Nephron progenitor cell (in vitro differentiated cells): ENCODE measurements at regions not wholly inside any gene's neighbourhood (a gene's known extent, or its start where the extent isn't known, plus 50 kb on each side); places are given as distances from the start of the nearest gene placed in this dataset.

Source experiments
- DNase-seq: peaks from one replicate; pipeline ENCODE4 v3.0.0; 2021
- H3K27ac Mint-ChIP-seq: 2 replicates; pipeline ENCODE4 v1.8.0; 2021; ENCODE audit warnings: mild to moderate bottlenecking, moderate library complexity, mixed read lengths
- H3K27me3 Mint-ChIP-seq: 2 replicates; pipeline ENCODE4 v1.8.0; 2021; ENCODE audit warnings: mild to moderate bottlenecking, low read depth, mixed read lengths; ENCODE audit not compliant: poor library complexity
- H3K36me3 Mint-ChIP-seq: 2 replicates; pipeline ENCODE4 v1.8.0; 2021; ENCODE audit warnings: low read depth, mixed read lengths
- H3K4me1 Mint-ChIP-seq: 2 replicates; pipeline ENCODE4 v1.8.0; 2021; ENCODE audit warnings: mixed read lengths
- H3K4me3 Mint-ChIP-seq: 2 replicates; pipeline ENCODE4 v1.8.0; 2021; ENCODE audit warnings: mild to moderate bottlenecking, moderate library complexity, mixed read lengths
- H3K9me3 Mint-ChIP-seq: 2 replicates; pipeline ENCODE4 v1.8.0; 2021; ENCODE audit warnings: mild to moderate bottlenecking, moderate library complexity, mixed read lengths
- TF ChIP-seq, protein P1 (sequence below): fragments of 200-600 bp; sonication (generic); IDR thresholded peaks from 2 replicates; pipeline ENCODE4 v1.5.0; 2021; ENCODE audit warnings: antibody characterized with exemption

DNA sequence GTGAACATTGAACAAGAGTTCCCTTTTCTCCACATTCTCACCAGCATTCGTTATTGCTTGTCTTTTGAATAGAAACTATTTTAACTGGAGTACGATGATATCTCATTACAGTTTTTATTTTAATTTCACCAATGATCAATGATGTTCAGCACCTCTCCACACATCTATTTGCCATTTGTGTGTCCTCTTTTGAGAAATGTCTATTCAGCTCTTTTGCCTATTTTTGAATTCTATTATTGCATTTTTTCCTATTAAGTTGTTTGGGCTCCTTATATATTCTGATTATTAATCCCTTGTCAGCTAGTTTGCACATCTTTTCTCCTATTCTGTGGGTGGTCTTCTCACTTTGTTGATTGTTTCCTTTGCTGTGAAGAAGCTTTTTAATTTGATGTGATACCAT, 241.1 kb upstream of the CTBP2 start:
- H3K4me3 Mint-ChIP-seq, result no peak overlapping the region
- H3K27me3 Mint-ChIP-seq, result no peaks in the 10 kb centered on the region
- no peak overlapping the region for H3K27ac Mint-ChIP-seq
- peaks cover 15% of the 10 kb centered on the region for H3K4me1 Mint-ChIP-seq
- no peaks in the 10 kb centered on the region for H3K36me3 Mint-ChIP-seq
- TF ChIP-seq, protein P1, sequence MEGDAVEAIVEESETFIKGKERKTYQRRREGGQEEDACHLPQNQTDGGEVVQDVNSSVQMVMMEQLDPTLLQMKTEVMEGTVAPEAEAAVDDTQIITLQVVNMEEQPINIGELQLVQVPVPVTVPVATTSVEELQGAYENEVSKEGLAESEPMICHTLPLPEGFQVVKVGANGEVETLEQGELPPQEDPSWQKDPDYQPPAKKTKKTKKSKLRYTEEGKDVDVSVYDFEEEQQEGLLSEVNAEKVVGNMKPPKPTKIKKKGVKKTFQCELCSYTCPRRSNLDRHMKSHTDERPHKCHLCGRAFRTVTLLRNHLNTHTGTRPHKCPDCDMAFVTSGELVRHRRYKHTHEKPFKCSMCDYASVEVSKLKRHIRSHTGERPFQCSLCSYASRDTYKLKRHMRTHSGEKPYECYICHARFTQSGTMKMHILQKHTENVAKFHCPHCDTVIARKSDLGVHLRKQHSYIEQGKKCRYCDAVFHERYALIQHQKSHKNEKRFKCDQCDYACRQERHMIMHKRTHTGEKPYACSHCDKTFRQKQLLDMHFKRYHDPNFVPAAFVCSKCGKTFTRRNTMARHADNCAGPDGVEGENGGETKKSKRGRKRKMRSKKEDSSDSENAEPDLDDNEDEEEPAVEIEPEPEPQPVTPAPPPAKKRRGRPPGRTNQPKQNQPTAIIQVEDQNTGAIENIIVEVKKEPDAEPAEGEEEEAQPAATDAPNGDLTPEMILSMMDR, result no peak
- DNase-seq, result no peak
- peaks cover 35% of the 10 kb centered on the region for H3K9me3 Mint-ChIP-seq

DNA sequence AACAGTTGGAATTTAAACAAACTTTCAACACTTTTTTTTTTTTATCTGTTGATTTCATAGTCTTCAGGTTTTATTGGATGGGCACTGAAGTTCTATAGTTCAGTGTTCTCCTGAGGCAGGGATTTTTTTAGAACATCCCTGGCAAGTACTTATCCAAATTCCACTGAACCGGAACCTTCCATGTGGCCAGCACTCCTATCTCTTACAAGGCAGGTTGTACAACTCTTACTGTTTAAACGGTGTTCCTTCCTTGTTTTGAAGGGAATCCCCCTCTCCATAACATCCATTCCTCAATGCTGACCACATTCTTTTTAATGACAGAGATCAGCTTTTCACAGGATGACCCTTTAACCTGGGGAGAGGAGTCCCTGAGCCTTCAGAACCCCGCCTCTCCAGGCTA, 238.9 kb upstream of the CTBP2 start:
- H3K9me3 Mint-ChIP-seq, result peaks cover 27% of the 10 kb centered on the region
- H3K4me1 Mint-ChIP-seq, result peaks cover 15% of the 10 kb centered on the region
- no peaks in the 10 kb centered on the region for H3K36me3 Mint-ChIP-seq
- H3K4me3 Mint-ChIP-seq, result no peak overlapping the region
- H3K27me3 Mint-ChIP-seq, result peaks cover 1% of the 10 kb centered on the region
- TF ChIP-seq, protein P1, result no peak
- H3K27ac Mint-ChIP-seq, result no peak overlapping the region
- no peak for DNase-seq

DNA sequence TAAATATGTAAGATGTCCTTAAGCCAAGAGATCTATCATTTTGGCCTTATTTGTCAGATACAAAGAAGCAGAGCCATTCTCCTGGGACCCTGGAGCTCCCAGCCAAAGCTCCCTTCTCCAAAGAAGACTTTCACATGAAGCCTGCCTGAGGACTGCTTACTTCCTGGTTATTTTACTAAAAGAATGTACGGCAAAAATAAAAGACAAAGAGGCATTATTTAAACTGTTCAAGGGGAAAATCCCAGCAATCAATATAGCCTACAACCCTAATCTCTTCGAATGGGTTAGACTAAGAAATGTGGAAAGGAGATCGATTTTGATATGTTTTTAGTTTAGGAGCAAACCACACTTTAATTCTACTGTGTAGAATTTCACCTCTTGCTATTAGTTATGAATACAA, 237.9 kb upstream of the CTBP2 start:
- Mint-ChIP-seq H3K4me3 (no peak overlapping the region), H3K27me3 (peaks cover 4% of the 10 kb centered on the region), H3K36me3 (no peaks in the 10 kb centered on the region), H3K9me3 (peaks cover 22% of the 10 kb centered on the region), H3K27ac (no peak overlapping the region), H3K4me1 (peaks cover 15% of the 10 kb centered on the region)
- TF ChIP-seq, protein P1, result no peak
- no peak for DNase-seq

DNA sequence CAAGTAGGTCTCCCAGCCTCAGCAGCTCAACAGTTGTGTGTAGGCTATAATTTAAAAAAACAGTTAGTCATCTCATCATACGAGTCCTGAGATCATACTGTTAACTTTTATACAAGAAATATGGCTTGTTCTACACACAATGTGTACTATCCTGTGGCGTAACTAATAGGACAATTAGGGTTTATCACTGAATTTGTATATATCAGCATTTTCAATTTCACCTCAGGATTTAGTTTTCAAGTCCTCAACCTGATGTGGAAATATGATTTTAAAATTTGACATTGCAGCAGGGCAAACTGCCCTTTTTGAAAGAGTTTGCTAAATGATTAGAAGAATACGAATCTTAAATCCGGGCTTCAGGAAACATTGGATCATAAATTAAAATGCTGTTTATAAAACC, 237.2 kb upstream of the CTBP2 start:
- TF ChIP-seq, protein P1, result no peak
- no peak for DNase-seq
- H3K4me3 Mint-ChIP-seq, result no peak overlapping the region
- H3K36me3 Mint-ChIP-seq, result no peaks in the 10 kb centered on the region
- peaks cover 18% of the 10 kb centered on the region for H3K9me3 Mint-ChIP-seq
- H3K27me3 Mint-ChIP-seq, result peaks cover 4% of the 10 kb centered on the region
- peaks cover 15% of the 10 kb centered on the region for H3K4me1 Mint-ChIP-seq
- H3K27ac Mint-ChIP-seq, result no peak overlapping the region

DNA sequence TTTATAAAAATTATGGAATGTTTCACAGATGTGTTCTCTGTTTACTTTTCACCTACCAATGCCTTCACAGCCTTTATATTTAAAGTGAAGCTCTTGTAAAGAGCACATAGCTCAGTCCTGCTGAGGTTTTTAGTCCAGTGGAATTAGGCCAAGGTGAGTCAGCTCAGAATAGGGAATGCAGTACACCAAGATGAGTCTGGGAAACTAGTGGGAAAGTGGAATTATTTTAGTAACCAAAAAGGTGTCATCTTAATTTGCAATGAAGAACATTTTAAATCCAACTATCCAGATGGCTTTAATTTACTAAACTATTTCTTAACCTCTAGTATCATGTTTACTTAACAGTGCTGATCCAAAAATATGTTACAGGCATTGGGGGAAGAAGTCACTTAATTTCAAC, 236.3 kb upstream of the CTBP2 start:
- TF ChIP-seq, protein P1, result no peak
- no peaks in the 10 kb centered on the region for H3K36me3 Mint-ChIP-seq
- H3K4me3 Mint-ChIP-seq, result no peak overlapping the region
- peaks cover 15% of the 10 kb centered on the region for H3K4me1 Mint-ChIP-seq
- H3K27me3 Mint-ChIP-seq, result peaks cover 4% of the 10 kb centered on the region
- H3K27ac Mint-ChIP-seq, result no peak overlapping the region
- no peak for DNase-seq
- H3K9me3 Mint-ChIP-seq, result peaks cover 13% of the 10 kb centered on the region

DNA sequence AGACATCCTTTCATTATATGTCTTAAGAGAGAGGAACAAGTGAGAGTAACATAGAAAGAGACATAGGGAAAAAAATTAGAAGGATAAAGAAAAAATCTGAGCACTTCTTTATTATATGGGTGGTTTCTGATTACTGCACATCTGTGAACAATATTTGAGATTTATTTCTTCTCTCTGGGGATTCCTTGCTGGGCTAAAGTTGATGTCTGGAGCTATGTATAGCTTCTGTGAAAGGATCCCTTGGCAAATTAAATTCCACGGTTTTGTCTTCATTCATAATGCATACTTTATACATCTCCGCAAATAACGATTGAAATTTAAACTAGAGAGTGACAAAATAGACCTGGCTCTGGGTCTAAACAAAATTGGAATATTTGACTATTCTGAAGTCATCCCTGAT, 232.2 kb upstream of the CTBP2 start:
- no peak for DNase-seq
- Mint-ChIP-seq H3K27me3 (peaks cover 4% of the 10 kb centered on the region), H3K36me3 (peaks cover 5% of the 10 kb centered on the region), H3K4me1 (no peaks in the 10 kb centered on the region), H3K27ac (no peak overlapping the region), H3K4me3 (no peak overlapping the region), H3K9me3 (peaks cover 35% of the 10 kb centered on the region)
- TF ChIP-seq, protein P1, result no peak
